ENCODE measurements at regions not wholly inside any gene's neighbourhood (a gene's known extent, or its start where the extent isn't known, plus 50 kb on each side); places are given as distances from the start of the nearest gene placed in this dataset.

DNA sequence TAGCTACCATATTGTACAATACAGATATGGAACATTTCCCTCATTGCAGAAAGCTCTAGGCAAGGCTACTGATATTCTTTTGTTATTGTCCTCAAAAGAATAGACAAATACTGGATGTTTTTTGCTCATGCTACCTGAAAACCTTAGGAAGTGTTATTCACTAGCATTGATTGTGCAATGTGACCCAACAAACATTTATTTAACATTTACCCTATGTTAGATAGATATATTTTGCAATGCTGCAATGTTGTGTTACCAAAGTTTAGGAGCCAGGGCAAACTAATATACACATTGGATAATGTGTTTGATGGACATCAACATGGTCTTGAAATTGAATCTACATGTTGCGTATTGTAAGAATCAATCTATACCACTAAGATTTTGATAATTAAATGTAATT lies 112.8 kb upstream of the CREB5 start:
- H2AFZ ChIP-seq (ENCODE audit: low read depth, low read length) = no peak overlapping the region
- ATAC-seq (no peak), DNase-seq (ENCODE audit: extremely low read depth in 1 of 4, low spot score in 3 of 4) (no peak), FAIRE-seq (no peak)
- no peaks in the 10 kb centered on the region for H3K4me1 ChIP-seq (replicated peaks in 1 of 2; ENCODE audit: control insufficient read depth in 2 of 2, insufficient read depth in 2 of 2, low read length in 2 of 2)
- no peaks in the 10 kb centered on the region for H3K27me3 ChIP-seq (ENCODE audit: control insufficient read depth in 2 of 2, insufficient read depth in 2 of 2, low read length in 2 of 2)
- no peak overlapping the region for H3K27ac ChIP-seq (ENCODE audit: extremely low read depth, low read depth, low read length)
- intact Hi-C loops (cut with micrococcal nuclease) = no loop called here
- no peak overlapping the region for H3K9ac ChIP-seq (ENCODE audit: insufficient read depth in 1 of 2, low read depth in 2 of 2, low read length in 2 of 2)
- no peak overlapping the region for H3K4me2 ChIP-seq (ENCODE audit: insufficient read depth, low read length)
- H3K79me2 ChIP-seq (ENCODE audit: control insufficient read depth, insufficient read depth, low read length) = no peaks in the 10 kb centered on the region
- 35% methylated on average over 1 of the region's 1 CpG for WGBS (ENCODE audit: insufficient coverage, low coverage, missing lambda C conversion rate)
- POLR2A ChIA-PET = no interaction called here
- TF ChIP-seq ZNF436 (CRISPR knock-in tag; IDR thresholded peaks at IDR 0.05) = no peak
- peak; percentile 60; the same call in 1 of the 2 replicates for TF ChIP-seq CEBPB (tag; IDR thresholded peaks at IDR 0.05)
- CTCF ChIA-PET (ENCODE audit: low intra/inter-chr PET ratio) = no interaction called here
- H4K20me1 ChIP-seq (replicated peaks; ENCODE audit: control insufficient read depth, insufficient read depth, low read length) = no peaks in the 10 kb centered on the region
- BruUV-seq (replicated peaks) = no TSS peak
- no peaks in the 10 kb centered on the region for H3K36me3 ChIP-seq (ENCODE audit: control insufficient read depth, insufficient read depth, low read length)
- no peaks in the 10 kb centered on the region for H3K9me3 ChIP-seq (replicated peaks; ENCODE audit: control insufficient read depth, insufficient read depth, low read depth, low read length)
- in situ Hi-C loops (cut with MboI) = no loop called here
- H3K4me3 ChIP-seq = no peak overlapping the region
- H3K9me1 ChIP-seq (ENCODE audit: control insufficient read depth, insufficient read depth, low read length) = no peaks in the 10 kb centered on the region

DNA sequence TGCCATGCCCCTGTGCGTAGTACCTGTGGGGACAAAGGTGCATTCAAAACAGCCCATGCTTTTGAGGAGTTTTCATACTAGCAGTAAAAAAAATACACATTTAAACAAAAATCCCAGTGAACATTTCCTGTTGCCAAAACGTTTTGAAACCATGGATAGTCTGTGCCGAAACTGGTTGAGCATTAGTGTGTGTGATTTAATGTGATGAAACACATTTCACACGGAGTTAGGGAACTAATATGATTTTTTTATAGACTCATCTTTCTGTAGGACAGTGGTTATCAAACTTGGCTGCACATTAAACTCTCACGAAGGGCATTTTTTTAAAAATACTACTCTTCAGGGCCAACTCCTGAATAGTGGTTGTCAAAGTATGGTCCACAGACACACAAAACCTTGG lies 111.8 kb upstream of the CREB5 start:
- Histone ChIP-seq H2AFZ (ENCODE audit: low read depth, low read length) (no peak overlapping the region), H3K27ac (ENCODE audit: extremely low read depth, low read depth, low read length) (no peak overlapping the region), H3K4me2 (ENCODE audit: insufficient read depth, low read length) (no peak overlapping the region), H3K9me1 (ENCODE audit: control insufficient read depth, insufficient read depth, low read length) (no peaks in the 10 kb centered on the region), H3K9ac (ENCODE audit: insufficient read depth in 1 of 2, low read depth in 2 of 2, low read length in 2 of 2) (no peak overlapping the region), H3K27me3 (ENCODE audit: control insufficient read depth in 2 of 2, insufficient read depth in 2 of 2, low read length in 2 of 2) (no peaks in the 10 kb centered on the region), H3K4me1 (replicated peaks in 1 of 2; ENCODE audit: control insufficient read depth in 2 of 2, insufficient read depth in 2 of 2, low read length in 2 of 2) (no peaks in the 10 kb centered on the region), H3K9me3 (replicated peaks; ENCODE audit: control insufficient read depth, insufficient read depth, low read depth, low read length) (no peaks in the 10 kb centered on the region), H3K4me3 (no peak overlapping the region), H3K36me3 (ENCODE audit: control insufficient read depth, insufficient read depth, low read length) (no peaks in the 10 kb centered on the region), H4K20me1 (replicated peaks; ENCODE audit: control insufficient read depth, insufficient read depth, low read length) (no peaks in the 10 kb centered on the region), H3K79me2 (ENCODE audit: control insufficient read depth, insufficient read depth, low read length) (no peaks in the 10 kb centered on the region)
- BruUV-seq (replicated peaks) = no TSS peak
- POLR2A ChIA-PET = no interaction called here
- WGBS (ENCODE audit: insufficient coverage, low coverage, missing lambda C conversion rate) = under 1% methylated on average over 5 of the region's 5 CpGs
- FAIRE-seq = no peak
- intact Hi-C loops (cut with micrococcal nuclease) = no loop called here
- ATAC-seq = no peak
- DNase-seq (ENCODE audit: extremely low read depth in 1 of 4, low spot score in 3 of 4) = no peak
- in situ Hi-C loops (cut with MboI) = no loop called here
- CTCF ChIA-PET (ENCODE audit: low intra/inter-chr PET ratio) = no interaction called here
- TF ChIP-seq EP300 (IDR thresholded peaks at IDR 0.05; ENCODE audit: low read length) (no peak), PHTF2 (CRISPR knock-in tag; IDR thresholded peaks at IDR 0.05) (no peak), SMAD4 (CRISPR knock-in tag; conservative IDR thresholded peaks at IDR 0.05) (no peak), TAF1 (IDR thresholded peaks at IDR 0.05; ENCODE audit: control insufficient read depth, extremely low read depth, insufficient read depth, low read length, severe bottlenecking) (no peak), FOS (IDR thresholded peaks at IDR 0.05; ENCODE audit: extremely low read depth, insufficient read length) (no peak), HOXB6 (CRISPR knock-in tag; IDR thresholded peaks at IDR 0.05; ENCODE audit: borderline replicate concordance) (no peak), ARID2 (IDR thresholded peaks at IDR 0.05) (no peak), MAFK (IDR thresholded peaks at IDR 0.05; ENCODE audit: low read length) (no peak), ARHGAP35 (IDR thresholded peaks at IDR 0.05; ENCODE audit: partially characterized antibody) (no peak), SMARCE1 (IDR thresholded peaks at IDR 0.05) (no peak), DIDO1 (tag; IDR thresholded peaks at IDR 0.05; ENCODE audit: low read depth) (no peak), ZNF695 (CRISPR knock-in tag; IDR thresholded peaks at IDR 0.05) (no peak), NRF1 (conservative IDR thresholded peaks at IDR 0.05 in 1 of 2, IDR thresholded peaks at IDR 0.05 in 1 of 2) (no peak)
- TF ChIP-seq, protein P1, sequence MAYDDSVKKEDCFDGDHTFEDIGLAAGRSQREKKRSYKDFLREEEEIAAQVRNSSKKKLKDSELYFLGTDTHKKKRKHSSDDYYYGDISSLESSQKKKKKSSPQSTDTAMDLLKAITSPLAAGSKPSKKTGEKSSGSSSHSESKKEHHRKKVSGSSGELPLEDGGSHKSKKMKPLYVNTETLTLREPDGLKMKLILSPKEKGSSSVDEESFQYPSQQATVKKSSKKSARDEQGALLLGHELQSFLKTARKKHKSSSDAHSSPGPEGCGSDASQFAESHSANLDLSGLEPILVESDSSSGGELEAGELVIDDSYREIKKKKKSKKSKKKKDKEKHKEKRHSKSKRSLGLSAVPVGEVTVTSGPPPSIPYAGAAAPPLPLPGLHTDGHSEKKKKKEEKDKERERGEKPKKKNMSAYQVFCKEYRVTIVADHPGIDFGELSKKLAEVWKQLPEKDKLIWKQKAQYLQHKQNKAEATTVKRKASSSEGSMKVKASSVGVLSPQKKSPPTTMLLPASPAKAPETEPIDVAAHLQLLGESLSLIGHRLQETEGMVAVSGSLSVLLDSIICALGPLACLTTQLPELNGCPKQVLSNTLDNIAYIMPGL (CRISPR knock-in tag; IDR thresholded peaks at IDR 0.05) = no peak
- TF ChIP-seq, protein P2, sequence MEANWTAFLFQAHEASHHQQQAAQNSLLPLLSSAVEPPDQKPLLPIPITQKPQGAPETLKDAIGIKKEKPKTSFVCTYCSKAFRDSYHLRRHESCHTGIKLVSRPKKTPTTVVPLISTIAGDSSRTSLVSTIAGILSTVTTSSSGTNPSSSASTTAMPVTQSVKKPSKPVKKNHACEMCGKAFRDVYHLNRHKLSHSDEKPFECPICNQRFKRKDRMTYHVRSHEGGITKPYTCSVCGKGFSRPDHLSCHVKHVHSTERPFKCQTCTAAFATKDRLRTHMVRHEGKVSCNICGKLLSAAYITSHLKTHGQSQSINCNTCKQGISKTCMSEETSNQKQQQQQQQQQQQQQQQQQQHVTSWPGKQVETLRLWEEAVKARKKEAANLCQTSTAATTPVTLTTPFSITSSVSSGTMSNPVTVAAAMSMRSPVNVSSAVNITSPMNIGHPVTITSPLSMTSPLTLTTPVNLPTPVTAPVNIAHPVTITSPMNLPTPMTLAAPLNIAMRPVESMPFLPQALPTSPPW (CRISPR knock-in tag; IDR thresholded peaks at IDR 0.05) = no peak
